Activated CD8-positive, alpha-beta memory T cell treated with anti-CD3 and anti-CD28 coated beads, Interleukin-2, amount 50 U/mL, for 24 hours (primary cell): ENCODE measurements at regions not wholly inside any gene's neighbourhood (a gene's known extent, or its start where the extent isn't known, plus 50 kb on each side); places are given as distances from the start of the nearest gene placed in this dataset.
"Not testable (repeated sequence)": the region's sequence is repeated elsewhere in the genome, so short reads cannot be mapped to it uniquely, and the experiment has no call there.

ENCODE experiments used
- DNase-seq: peaks from one replicate; pipeline ENCODE4 v3.0.0-alpha.2; 2020; ENCODE audit errors: extremely low read depth

DNA sequence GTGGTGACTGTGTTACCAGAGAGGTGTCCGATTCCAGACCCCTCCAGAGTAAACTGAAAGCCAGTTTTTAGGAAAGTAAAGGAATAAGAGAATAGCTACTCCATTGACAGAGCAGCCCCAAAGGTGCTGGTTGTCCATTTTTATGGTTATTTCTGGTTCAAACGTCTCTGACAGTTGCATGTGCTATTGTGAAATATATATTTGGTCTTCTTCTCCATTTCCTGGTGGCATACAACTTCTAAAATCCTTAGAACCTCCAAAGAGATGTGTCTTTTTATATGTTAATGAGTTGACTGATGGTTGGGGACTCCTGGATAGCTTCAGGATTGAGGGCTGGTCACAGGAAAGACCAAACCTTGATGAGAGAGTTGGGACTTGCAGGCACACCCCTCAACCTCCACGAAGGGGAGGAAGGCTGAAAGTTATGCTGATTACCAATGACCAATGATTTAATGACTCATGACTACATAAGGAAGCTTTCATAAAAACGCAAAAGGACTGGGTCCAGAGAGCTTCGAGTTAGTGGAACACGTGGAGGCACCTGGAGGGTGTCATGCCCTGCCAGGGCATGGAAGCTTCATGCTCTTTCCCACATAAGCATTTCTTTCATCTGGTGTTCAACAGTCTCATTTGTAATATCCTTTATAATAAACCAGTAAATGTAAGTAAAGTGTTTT lies 100.7 kb downstream of the SLC16A1 start:
- DNase-seq: no peak

DNA sequence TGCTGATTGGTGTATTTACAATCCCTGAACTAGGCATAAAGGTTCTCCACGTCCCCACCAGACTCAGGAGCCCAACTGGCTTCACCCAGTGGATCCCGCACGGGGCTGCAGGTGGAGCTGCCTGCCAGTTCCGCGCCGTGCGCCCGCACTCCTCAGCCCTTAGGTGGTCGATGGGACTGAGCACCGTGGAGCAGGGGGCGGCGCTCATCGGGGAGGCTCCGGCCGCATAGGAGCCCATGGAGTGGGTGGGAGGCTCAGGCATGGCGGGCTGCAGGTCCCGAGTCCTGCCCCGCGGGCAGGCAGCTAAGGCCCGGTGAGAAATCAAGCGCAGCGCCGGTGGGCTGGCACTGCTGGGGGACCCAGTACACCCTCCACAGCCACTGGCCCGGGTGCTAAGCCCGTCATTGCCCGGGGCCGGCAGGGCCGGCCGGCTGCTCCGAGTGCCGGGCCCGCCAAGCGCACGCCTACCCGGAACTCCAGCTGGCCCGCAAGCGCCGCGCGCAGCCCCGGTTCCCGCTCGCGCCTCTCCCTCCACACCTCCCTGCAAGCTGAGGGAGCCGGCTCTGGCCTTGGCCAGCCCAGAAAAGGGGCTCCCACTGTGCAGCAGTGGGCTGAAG lies 101.5 kb downstream of the SLC16A1 start:
- not testable (repeated sequence) for DNase-seq

DNA sequence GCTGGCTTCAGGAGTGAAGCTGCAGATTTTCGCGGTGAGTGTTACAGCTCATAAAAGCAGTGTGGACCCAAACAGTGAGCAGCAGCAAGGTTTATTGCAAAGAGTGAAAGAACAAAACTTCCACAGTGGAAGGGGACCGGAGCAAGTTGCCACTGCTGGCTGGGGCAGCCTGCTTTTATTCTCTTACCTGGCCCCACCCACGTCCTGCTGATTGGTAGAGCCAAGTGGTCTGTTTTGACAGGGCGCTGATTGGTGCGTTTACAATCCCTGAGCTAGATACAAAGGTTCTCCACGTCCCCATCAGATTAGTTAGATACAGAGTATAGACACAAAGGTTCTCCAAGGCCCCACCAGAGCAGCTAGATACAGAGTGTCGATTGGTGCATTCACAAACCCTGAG lies 102.1 kb downstream of the SLC16A1 start:
- not testable (repeated sequence) for DNase-seq

DNA sequence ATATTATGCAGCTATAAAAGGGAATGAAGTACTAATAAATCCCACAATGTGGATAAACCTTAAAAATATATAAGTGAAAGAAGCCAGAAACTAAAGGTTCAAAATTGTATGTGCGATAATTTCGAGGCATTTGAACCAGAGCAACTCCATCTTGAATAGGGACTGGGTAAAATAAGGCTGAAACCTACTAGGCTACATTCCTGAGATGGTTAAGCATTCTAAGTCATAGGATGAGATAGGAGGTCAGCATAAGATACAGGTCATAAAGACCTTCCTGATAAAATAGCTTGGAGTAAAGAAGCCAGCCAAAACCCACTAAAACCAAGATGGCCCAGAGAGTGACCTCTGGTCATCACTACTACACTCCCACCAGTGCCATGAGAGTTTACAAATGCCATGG lies 103.1 kb downstream of the SLC16A1 start:
- no peak for DNase-seq

DNA sequence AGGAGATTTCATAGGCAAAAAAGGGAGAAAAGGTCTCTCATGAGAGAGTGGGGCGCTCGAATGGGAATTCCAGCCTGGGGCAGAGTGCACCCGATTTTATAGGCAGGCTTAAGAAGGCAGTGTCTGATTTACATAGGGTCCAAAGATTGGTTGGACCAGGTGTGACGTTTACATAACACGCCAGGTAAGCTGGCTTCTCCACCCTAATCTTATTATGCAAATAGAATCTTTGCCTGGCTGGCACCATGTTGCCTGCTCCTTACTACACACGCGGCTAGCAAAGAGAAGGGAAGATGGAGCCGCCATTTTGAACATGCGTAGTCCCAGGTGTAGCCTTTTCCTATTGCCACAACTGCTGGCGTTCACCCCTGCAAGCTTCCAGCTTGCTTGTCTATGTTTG lies 103.7 kb downstream of the SLC16A1 start:
- no peak for DNase-seq

GRCh38 chr1:112850034-112850757 lies 105.8 kb downstream of the SLC16A1 start:
- DNase-seq: no peak

GRCh38 chr1:112849425-112850033 lies 106.5 kb downstream of the SLC16A1 start:
- no peak for DNase-seq

DNA sequence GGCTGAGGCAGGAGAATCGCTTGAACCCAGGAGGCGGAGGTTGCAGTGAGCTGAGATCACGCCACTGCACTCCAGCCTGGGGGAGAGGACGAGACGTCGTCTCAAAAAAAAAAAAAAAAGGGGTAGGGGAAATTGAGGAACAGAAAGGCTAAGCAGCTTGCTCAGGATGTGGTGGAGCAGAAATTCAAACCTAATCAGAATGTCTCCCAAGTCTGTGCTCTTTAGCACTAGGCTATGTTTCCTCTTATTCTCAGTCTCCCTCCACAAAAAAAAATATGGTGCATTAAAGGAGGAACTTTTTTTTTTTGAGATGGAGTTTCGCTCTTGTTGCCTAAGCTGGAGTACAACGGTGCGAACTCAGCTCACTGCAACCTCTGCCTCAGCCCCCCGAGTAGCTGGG lies 114.2 kb downstream of the SLC16A1 start:
- no peak for DNase-seq

DNA sequence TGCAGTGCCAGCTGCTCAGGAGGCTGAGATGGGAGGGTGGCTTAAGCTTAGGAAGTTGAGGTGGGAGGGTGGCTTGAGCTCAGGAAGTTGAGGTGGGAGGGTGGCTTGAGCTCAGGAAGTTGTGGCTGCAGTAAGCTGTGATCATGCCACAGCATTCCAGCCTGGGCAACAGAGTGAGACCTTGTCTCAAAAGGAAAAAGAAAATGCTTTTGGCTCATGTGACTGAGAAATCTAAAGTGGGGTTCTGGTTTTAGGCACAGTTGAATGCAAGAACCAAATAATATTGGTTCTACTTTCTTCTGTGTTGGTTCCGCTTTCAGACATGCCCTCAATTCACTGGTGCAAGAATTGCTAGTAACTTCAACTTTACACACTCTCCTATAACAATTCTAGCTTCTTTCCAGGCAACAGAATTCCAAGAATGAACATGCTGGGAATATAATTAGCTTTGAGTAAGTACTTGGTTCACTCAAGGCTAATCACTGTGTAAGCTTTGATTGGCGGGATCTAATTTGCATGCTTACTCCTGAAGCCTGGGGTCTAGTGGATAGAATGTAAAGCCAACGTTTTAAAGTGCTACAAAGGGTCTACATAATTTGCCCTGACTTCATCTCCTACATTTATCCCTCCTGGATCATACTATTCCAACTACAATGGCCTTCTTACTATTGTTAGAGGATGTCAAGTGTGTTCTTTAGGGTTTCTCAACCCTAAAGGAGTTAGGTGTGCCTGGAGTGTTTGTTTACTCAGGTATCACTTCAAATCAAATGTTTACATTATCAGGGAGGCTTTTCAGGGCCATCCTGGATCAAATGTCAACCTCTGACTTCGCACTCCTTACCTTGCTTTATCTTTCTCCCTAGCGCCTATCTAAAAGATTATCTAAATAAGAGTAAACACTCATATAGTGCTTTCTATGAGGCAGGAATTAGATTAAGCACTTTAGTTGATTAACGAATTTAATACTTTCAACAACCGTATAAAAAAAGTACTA lies 115.1 kb downstream of the SLC16A1 start:
- no peak for DNase-seq

- DNase-seq: no peak
Observed at GRCh38 chr1:112836642-112837041, 119.4 kb downstream of the SLC16A1 start.

DNA sequence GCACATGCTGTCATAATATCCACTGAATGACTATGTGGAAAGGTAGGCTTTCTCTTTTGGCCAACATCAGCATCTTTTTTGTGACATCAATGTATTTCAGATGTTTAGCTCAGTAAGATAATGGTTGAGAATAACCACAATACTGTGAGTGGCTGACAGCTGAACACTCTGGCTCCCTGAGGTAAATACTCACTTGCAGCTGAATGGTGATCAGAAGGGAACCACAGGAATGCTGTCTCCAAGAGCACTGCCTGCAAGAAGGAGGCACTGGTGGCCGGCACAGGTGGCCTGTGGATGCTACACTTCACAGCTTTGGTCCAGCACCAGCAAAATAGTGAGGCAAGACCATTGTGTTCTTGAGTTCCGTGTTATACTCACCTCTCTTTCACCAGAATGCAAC lies 118.7 kb upstream of the PPM1J start:
- DNase-seq: no peak

DNA sequence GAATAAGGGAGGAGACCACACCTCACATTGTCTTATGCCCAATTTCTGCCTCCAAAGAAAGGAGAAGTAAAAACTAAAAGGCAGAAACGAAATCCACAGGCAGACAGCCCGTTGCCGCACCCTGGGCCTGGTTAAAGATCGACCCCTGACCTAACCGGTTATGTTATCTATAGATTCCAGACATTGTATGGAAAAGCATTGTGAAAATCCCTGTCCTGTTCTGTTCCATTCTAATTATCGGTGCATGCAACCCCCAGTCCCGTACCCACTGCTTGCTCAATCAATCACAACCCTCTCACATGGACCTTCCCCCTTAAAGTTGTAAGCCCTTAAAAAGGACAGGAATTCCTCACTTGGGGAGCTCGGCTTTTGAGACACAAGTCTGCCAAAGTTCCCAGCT lies 117.1 kb upstream of the PPM1J start:
- DNase-seq: not testable (repeated sequence)

- not testable (repeated sequence) for DNase-seq
Observed at GRCh38 chr1:112829691-112830090, 114.6 kb upstream of the PPM1J start.

GRCh38 chr1:112828716-112829115 lies 113.6 kb upstream of the PPM1J start:
- no peak for DNase-seq

DNA sequence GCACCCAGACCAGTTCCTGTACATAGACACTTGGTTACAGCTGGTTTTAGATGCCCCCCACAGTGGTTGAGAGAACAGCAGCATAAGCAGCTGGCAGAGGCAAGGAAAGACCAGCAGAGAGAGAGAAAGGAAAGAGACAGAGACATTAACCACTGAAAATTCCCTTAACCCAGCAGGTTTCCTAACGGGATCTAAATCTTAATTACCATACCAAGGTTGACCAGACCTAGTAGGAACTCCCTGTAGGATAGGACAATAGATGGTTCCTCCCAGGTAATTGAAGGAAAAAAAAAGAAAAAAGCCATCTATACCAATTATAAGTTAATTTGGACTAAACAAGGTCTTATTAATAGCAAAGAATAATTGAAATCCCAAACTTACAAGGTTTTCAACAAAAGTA lies 112.3 kb upstream of the PPM1J start:
- not testable (repeated sequence) for DNase-seq

DNA sequence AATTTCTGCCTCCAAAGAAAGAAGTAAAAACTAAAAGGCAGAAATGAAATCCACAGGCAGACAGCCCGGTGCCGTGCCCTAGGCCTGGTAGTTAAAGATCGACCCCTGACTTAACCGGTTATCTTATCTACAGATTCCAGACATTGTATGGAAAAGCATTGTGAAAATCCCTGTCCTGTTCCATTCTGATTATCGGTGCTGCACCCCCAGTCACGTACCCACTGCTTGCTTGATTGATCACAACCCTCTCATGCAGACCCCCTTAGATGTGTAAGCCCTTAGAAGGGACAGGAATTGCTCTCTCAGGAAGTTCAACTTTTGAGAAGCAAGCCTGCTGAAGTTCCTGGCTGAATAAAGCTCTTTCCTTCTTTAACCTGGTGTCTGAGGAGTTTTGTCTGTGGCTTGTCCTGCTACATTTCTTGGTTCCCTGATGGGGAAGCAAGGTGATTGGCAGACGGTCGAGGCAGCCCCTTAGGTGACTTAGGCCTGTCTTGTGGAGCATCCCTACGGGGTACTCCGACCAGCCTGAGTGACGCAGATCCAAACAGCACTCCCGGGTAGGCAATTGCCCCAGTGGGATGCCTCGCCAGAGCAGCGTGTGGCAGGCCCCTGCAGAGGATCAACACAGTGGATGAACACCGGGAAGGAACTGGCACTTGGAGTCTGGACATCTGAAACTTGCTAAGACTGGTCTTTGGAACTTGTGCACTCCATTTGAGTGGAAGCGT lies 111.2 kb upstream of the PPM1J start:
- no peak for DNase-seq

GRCh38 chr1:112825563-112826216 lies 110.6 kb upstream of the PPM1J start:
- not testable (repeated sequence) for DNase-seq

- not testable (repeated sequence) for DNase-seq
Observed at GRCh38 chr1:112825075-112825474, 109.9 kb upstream of the PPM1J start.

DNA sequence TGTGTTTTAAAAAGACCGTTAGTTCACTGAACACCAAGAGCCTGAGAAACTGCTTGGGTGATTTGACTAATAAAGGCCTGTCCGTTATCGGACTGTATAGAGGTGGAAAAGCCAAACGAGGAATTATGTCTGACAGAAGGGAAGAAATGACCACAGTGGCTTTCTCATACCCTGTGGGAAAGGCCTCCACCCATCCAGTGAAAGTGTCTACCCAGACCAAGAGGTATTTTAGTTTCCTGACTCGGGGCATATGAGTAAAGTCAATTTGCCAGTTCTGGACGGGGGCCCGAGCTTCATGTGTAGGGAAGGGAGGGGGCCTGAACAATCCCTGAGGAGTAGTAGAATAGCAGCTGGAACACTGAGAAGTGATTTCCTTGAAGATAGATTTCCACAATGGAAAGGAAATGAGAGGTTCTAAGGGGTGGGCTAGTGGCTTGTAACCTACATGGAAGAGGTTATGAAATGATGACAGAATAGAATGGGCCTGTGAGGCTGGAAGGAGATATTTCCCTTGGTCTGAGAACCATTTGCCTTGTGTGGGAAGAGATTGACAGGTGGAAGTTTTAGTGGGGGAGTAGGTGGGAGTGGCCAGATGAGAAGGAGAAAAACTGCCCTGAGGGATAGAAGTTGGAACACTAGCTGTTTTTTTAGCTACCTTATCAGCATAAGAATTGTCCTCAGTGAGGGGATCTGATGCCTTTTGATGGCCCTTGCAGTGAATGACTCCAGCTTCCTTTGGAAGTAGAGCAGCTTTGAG lies 106.4 kb upstream of the PPM1J start:
- not testable (repeated sequence) for DNase-seq
